Ishikawa (cell line): ENCODE measurements at regions not wholly inside any gene's neighbourhood (a gene's known extent, or its start where the extent isn't known, plus 50 kb on each side); places are given as distances from the start of the nearest gene placed in this dataset.

Source experiments
- CREB1 ChIP-seq: IDR thresholded peaks from 2 replicates; pipeline ENCODE4 v1.6.1; 2012; ENCODE audit warnings: low read depth
- EGR1 ChIP-seq: IDR thresholded peaks from 2 replicates; pipeline ENCODE4 v1.6.1; 2012
- EP300 ChIP-seq: IDR thresholded peaks from 2 replicates; pipeline ENCODE4 v1.6.1; 2012; ENCODE audit warnings: borderline replicate concordance
- FOXM1 ChIP-seq: IDR thresholded peaks from 2 replicates; pipeline ENCODE4 v1.6.1; 2012; ENCODE audit warnings: low read depth, borderline replicate concordance
- MAX ChIP-seq: IDR thresholded peaks from 2 replicates; pipeline ENCODE4 v1.6.1; 2012
- NFIC ChIP-seq: IDR thresholded peaks from 2 replicates; pipeline ENCODE4 v1.6.1; 2012
- RAD21 ChIP-seq: IDR thresholded peaks from 2 replicates; pipeline ENCODE4 v1.6.1; 2012; ENCODE audit warnings: low read depth
- REST ChIP-seq: IDR thresholded peaks from 2 replicates; pipeline ENCODE4 v1.6.1; 2012; ENCODE audit warnings: low read depth, mild to moderate bottlenecking
- TAF1 ChIP-seq: IDR thresholded peaks from 2 replicates; pipeline ENCODE4 v1.6.1; 2012; ENCODE audit warnings: low read depth, mild to moderate bottlenecking
- TCF12 ChIP-seq: IDR thresholded peaks from 2 replicates; pipeline ENCODE4 v1.6.1; 2012; ENCODE audit warnings: low read depth
- USF1 ChIP-seq: IDR thresholded peaks from 2 replicates; pipeline ENCODE4 v1.6.1; 2012
- YY1 ChIP-seq: IDR thresholded peaks from 2 replicates; pipeline ENCODE4 v1.6.1; 2012; ENCODE audit warnings: low read depth

- TF ChIP-seq EP300 (no peak), NFIC (no peak), USF1 (no peak), TAF1 (no peak), REST (no peak), TCF12 (no peak), CREB1 (no peak), MAX (no peak), YY1 (no peak), RAD21 (no peak), FOXM1 (no peak), EGR1 (no peak)
These were observed 206.8 kb upstream of the TPRG1 start for GRCh38 chr3:188964957-188965356.
